ENCODE measurements at regions not wholly inside any gene's neighbourhood (a gene's known extent, or its start where the extent isn't known, plus 50 kb on each side); places are given as distances from the start of the nearest gene placed in this dataset.
"Not testable (repeated sequence)": the region's sequence is repeated elsewhere in the genome, so short reads cannot be mapped to it uniquely, and the experiment has no call there.

- Histone ChIP-seq H3K4me3 (ENCODE audit: low read depth in 1 of 2, low read length in 2 of 2) (no peak overlapping the region), H3K4me2 (ENCODE audit: insufficient read depth, low read length) (no peak overlapping the region), H3K27ac (ENCODE audit: low read length) (no peak overlapping the region), H2AFZ (ENCODE audit: low read depth, low read length) (no peak overlapping the region), H3K9me3 (ENCODE audit: insufficient read depth, low read length, severe bottlenecking) (peaks cover 17% of the 10 kb centered on the region), H3K4me1 (ENCODE audit: insufficient read depth, low read length) (no peaks in the 10 kb centered on the region), H3K79me2 (ENCODE audit: insufficient read depth, low read length) (no peaks in the 10 kb centered on the region), H4K20me1 (ENCODE audit: insufficient read depth, low read length) (no peaks in the 10 kb centered on the region; the same call in 1 of the 2 replicates), H3K9ac (ENCODE audit: low read depth, low read length) (no peak overlapping the region), H3K36me3 (ENCODE audit: insufficient read depth, low read length) (no peaks in the 10 kb centered on the region), H3K27me3 (ENCODE audit: insufficient read depth, low read length, poor library complexity) (peaks cover 5% of the 10 kb centered on the region)
- TF ChIP-seq CTCF (IDR thresholded peaks at IDR 0.05; ENCODE audit: borderline replicate concordance, extremely low read depth, low read length, poor library complexity, severe bottlenecking) (peak; percentile 60), EZH2 (IDR thresholded peaks at IDR 0.05; ENCODE audit: borderline replicate concordance, low read depth, low read length, severe bottlenecking) (no peak)
- ATAC-seq (ENCODE audit: insufficient read depth, low read depth) (peak; percentile 53; the same call in 2 of the 3 replicates), DNase-seq (peak; percentile 45)
These were observed 86.6 kb downstream of the ASB1 start for GRCh38 chr2:238513346-238513745.

- H3K4me1 ChIP-seq (ENCODE audit: insufficient read depth, low read length); H3K27ac ChIP-seq (ENCODE audit: low read length); H3K9ac ChIP-seq (ENCODE audit: low read depth, low read length); H3K4me2 ChIP-seq (ENCODE audit: insufficient read depth, low read length); DNase-seq; H4K20me1 ChIP-seq (ENCODE audit: insufficient read depth, low read length); H3K4me3 ChIP-seq (ENCODE audit: low read depth in 1 of 2, low read length in 2 of 2); H3K79me2 ChIP-seq (ENCODE audit: insufficient read depth, low read length); H3K27me3 ChIP-seq (ENCODE audit: insufficient read depth, low read length, poor library complexity); H2AFZ ChIP-seq (ENCODE audit: low read depth, low read length); ATAC-seq (ENCODE audit: insufficient read depth, low read depth); H3K36me3 ChIP-seq (ENCODE audit: insufficient read depth, low read length): not testable (repeated sequence)
- peaks cover 23% of the 10 kb centered on the region for H3K9me3 ChIP-seq (ENCODE audit: insufficient read depth, low read length, severe bottlenecking)
These were observed 87.3 kb downstream of the ASB1 start for GRCh38 chr2:238514024-238514423.

- Histone ChIP-seq H3K9ac (ENCODE audit: low read depth, low read length) (no peak overlapping the region), H3K9me3 (ENCODE audit: insufficient read depth, low read length, severe bottlenecking) (peaks cover 23% of the 10 kb centered on the region), H3K36me3 (ENCODE audit: insufficient read depth, low read length) (no peaks in the 10 kb centered on the region), H3K4me2 (ENCODE audit: insufficient read depth, low read length) (no peak overlapping the region), H3K27ac (ENCODE audit: low read length) (no peak overlapping the region), H3K79me2 (ENCODE audit: insufficient read depth, low read length) (no peaks in the 10 kb centered on the region), H3K4me3 (ENCODE audit: low read depth in 1 of 2, low read length in 2 of 2) (no peak overlapping the region), H3K4me1 (ENCODE audit: insufficient read depth, low read length) (no peaks in the 10 kb centered on the region), H2AFZ (ENCODE audit: low read depth, low read length) (no peak overlapping the region), H3K27me3 (ENCODE audit: insufficient read depth, low read length, poor library complexity) (no peaks in the 10 kb centered on the region), H4K20me1 (ENCODE audit: insufficient read depth, low read length) (no peaks in the 10 kb centered on the region; the same call in 1 of the 2 replicates)
- TF ChIP-seq EZH2 (IDR thresholded peaks at IDR 0.05; ENCODE audit: borderline replicate concordance, low read depth, low read length, severe bottlenecking) = no peak
- TF ChIP-seq CTCF (IDR thresholded peaks at IDR 0.05; ENCODE audit: borderline replicate concordance, extremely low read depth, low read length, poor library complexity, severe bottlenecking) = no peak
- ATAC-seq (ENCODE audit: insufficient read depth, low read depth) (no peak), DNase-seq (no peak)
These were observed 88.7 kb downstream of the ASB1 start for GRCh38 chr2:238515377-238515776.

- no peaks in the 10 kb centered on the region for H4K20me1 ChIP-seq (ENCODE audit: insufficient read depth, low read length)
- H3K4me1 ChIP-seq (ENCODE audit: insufficient read depth, low read length) = no peaks in the 10 kb centered on the region
- TF ChIP-seq EZH2 (IDR thresholded peaks at IDR 0.05; ENCODE audit: borderline replicate concordance, low read depth, low read length, severe bottlenecking) (no peak), CTCF (IDR thresholded peaks at IDR 0.05; ENCODE audit: borderline replicate concordance, extremely low read depth, low read length, poor library complexity, severe bottlenecking) (no peak)
- H3K9ac ChIP-seq (ENCODE audit: low read depth, low read length) = no peak overlapping the region
- H3K9me3 ChIP-seq (ENCODE audit: insufficient read depth, low read length, severe bottlenecking) = peaks cover 23% of the 10 kb centered on the region
- DNase-seq (no peak), ATAC-seq (ENCODE audit: insufficient read depth, low read depth) (no peak)
- H3K36me3 ChIP-seq (ENCODE audit: insufficient read depth, low read length) = no peaks in the 10 kb centered on the region
- no peak overlapping the region for H3K27ac ChIP-seq (ENCODE audit: low read length)
- H2AFZ ChIP-seq (ENCODE audit: low read depth, low read length) = no peak overlapping the region
- H3K4me2 ChIP-seq (ENCODE audit: insufficient read depth, low read length) = no peak overlapping the region
- H3K27me3 ChIP-seq (ENCODE audit: insufficient read depth, low read length, poor library complexity) = no peaks in the 10 kb centered on the region
- H3K79me2 ChIP-seq (ENCODE audit: insufficient read depth, low read length) = no peaks in the 10 kb centered on the region
- H3K4me3 ChIP-seq (ENCODE audit: low read depth in 1 of 2, low read length in 2 of 2) = no peak overlapping the region
These were observed 90.5 kb downstream of the ASB1 start for GRCh38 chr2:238517209-238517608.

Data from DND-41 (cell line).